Daoy (cell line): ENCODE measurements at regions not wholly inside any gene's neighbourhood (a gene's known extent, or its start where the extent isn't known, plus 50 kb on each side); places are given as distances from the start of the nearest gene placed in this dataset.

ENCODE experiments used
- DNase-seq: peaks from one replicate; pipeline ENCODE4 v3.0.0-alpha.2; 2015; ENCODE audit warnings: low read depth

- DNase-seq = no peak
Observed at GRCh38 chr6:12421596-12421995, 131.4 kb downstream of the EDN1 start.

- DNase-seq = no peak
Observed at GRCh38 chr6:12422848-12423247, 132.7 kb downstream of the EDN1 start.

DNA sequence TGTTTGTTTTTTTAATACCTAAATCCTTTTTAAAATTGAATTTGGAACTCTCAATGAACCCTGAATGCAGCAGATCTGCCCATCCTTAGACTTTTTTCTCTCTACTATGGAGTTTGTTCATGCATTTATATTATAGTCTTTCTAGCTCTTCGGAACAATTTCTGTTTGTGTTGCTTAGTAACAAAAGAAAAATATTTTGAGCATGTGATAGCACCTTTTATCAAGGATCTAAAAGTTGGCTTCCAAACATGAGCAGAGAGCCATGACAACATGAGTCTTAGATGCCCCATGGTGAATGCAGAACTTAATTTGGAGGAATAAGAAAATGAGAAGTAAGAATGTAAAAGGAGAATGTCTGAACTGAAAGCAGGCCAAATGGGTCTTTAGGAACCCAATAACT, 133.7 kb downstream of the EDN1 start:
- no peak for DNase-seq

- DNase-seq = no peak
Observed at GRCh38 chr6:12426121-12426520, 136.0 kb downstream of the EDN1 start.

- DNase-seq = no peak
Observed at GRCh38 chr6:12431023-12431422, 140.9 kb downstream of the EDN1 start.

DNA sequence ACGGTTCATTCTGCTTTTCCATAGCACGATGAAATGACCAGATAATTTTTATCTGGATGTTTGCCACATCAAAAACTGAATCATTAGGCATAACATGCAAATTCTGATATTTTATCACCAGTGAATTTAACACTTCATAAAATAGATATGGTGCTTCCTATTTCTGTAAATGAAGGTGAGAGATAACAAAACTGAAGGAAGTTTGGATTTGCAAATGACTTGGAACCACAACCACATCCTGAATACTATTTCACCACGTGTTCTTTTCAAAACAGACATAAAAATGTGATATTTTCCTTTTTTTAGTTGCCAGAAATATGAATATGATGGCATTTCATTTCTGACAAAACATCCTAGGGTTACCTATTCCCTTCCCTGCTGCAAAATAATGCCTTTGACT, 146.1 kb downstream of the EDN1 start:
- no peak for DNase-seq

GRCh38 chr6:12436683-12437082, 146.5 kb downstream of the EDN1 start:
- DNase-seq = no peak

DNA sequence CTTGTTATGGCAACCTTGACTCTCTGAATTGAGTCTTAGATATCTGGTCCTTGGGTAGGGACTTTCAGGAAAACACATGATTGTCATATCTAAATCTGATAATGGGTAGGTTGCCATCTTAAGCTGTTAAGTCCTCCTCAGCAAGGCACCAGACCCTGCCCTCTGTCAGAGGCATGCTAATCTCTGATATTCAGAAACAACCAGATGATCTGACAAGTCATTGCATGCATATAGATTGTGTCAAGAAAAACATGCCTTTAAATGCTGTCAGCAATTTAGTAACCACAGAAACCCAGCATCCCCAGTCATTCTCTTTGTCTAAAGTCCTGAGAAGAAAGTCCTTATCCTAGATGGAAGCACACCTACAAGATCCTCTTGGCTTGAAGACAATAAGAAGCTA, 149.1 kb downstream of the EDN1 start:
- no peak for DNase-seq

DNA sequence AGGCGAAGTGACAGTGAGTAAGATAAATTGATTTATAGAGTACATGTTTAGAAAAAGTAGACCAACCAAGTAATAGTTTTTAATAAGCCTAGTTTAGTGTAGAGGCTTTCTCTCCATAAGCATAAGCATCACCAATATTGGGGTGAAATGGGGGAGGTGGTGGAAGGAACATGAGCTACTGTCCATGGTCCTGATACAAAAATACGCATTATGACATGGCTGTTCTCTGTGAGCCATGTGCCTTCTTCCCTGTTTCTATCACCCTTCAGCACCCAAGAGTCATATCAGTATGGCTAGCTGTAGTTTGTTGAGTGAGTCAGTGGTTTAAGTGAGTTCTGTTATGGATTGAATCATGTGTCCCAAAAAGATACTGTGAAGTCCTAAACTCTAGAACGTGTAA, 150.8 kb downstream of the EDN1 start:
- DNase-seq = peak; percentile 16

GRCh38 chr6:12442455-12442854, 152.3 kb downstream of the EDN1 start:
- DNase-seq = no peak

DNA sequence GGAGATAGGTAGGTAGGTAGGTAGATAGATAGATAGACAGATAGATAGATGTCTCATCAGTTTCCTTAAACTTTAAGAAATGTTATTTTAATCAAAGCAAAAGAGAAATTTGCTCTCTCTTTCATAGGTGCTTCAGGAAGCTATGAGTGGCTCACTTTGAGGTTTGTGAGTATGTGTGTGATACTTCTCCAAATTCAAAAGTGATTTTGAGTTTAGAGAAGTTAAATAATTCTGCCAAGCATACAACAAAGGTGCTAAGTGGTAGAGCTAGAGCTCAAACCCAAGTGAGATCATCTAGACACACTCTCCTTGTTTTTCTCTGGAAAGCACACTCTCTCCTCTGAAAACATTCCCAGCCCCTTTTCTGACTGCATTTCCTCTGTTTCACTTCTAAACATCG, 156.2 kb downstream of the EDN1 start:
- DNase-seq = no peak

- no peak for DNase-seq
Observed at GRCh38 chr6:12449447-12449846, 159.3 kb downstream of the EDN1 start.

DNA sequence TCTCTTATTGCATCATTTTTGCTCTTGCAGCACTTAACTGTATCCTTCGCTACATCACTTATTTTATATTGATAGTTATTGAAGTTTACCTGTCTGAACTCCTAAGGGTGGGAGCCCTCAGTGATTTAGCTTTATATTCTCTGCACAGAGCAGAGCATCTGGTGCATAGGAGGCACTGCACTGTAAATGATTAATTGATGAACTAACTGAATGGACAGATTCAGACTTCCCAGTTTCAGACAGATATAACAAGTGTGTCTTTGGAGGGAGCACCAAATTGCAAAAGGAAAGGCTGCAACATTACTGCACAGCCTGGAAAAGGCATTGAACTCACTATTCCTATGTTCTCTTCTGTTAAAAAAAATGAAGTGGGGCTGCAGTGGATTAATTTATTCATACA, 160.3 kb downstream of the EDN1 start:
- no peak for DNase-seq

- no peak for DNase-seq
Observed at GRCh38 chr6:12456343-12456742, 166.2 kb downstream of the EDN1 start.

DNA sequence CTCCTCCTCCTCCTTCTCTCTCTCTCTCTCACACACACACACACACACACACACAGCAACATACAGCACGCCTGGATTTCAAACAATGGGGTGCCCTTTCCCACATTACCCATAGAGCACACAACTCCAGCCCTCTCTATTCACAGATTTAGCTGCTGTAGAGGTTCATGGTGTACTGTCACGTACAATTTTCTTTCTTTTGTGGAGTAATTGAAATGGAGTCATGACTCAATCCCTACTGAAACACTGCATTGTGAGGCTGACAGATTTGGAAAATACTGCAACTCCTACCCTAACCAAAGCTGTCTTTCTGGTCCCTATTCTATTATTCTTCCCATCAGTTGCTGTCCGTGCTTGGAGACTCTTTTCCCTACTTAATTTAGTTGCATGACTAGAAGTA, 166.9 kb downstream of the EDN1 start:
- DNase-seq = no peak

DNA sequence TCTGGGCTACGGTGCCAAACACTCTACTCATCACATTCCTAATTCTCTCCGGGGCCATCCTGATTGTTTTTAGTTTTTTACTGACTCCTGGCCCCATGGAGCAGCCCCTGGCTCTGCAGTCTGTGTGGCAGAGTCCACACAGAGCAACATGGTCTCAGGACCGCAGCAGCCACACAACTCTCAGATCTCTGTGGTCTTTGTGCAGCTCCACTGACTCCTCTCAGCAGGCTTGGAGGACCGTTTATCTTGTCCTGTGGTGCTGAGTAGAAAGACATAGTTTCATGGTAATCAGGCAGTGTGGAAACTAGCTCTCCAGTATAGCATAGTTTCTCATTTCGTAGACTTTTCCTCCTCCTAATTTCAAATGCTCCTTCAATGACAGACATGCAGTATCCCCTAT, 168.4 kb downstream of the EDN1 start:
- no peak for DNase-seq

DNA sequence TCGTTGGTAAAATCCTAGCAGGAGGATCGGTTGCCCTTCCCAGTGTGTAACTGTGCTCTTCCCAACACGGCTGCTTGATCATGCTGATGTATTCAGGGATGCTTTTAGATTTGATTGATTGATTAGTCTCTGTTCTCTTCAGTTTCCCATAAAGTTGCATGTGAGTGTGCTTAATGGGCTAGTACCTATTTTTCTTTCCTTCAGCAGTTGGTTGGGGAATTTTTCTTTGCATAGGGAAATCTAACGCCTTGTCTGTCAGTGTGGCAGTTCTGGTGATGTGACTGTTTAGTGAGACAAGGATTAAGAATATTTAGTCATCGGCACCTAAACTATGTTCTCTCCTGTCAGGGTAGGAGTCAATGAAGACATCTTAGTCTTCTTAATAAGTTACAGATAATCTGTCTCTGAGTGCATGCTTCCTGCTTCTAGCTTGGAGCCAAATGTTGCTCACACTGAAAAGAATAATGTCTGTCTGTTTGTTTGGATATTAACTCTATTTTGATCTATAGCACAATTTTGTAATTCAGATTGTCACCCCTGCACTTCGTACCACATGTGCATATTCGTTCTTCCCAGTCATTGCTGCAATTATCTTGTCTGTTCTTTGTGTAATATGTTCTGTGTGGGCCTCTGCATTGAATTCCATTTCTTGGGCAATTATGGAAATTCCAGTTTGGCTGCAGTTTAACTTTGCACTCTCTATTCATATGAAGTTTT, 169.9 kb downstream of the EDN1 start:
- DNase-seq = no peak

- no peak for DNase-seq
Observed at GRCh38 chr6:12467706-12468670, 177.8 kb downstream of the EDN1 start.

DNA sequence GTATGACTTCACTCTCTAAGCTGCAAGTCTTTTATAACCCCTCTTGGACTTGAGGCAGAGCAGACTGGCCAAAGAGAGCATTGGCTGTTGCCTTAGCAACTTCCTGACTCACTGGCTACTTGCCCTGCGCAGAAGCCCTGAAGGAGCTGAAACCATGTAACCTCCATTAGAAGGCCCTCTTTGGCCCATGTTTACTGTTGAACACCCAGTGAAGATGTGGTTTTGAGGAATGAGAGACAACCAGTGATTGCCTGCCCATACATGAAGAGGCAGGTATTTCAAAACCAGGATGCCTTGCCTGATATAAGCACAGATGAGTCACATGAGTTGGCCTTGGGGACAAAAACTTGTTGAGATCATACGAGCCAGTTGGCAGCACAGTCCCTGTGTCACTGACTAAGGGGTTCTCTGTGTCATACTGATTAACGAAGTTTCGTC, 182.5 kb downstream of the EDN1 start:
- DNase-seq = peak; percentile 61

GRCh38 chr6:12473494-12473893, 183.3 kb downstream of the EDN1 start:
- DNase-seq = no peak

DNA sequence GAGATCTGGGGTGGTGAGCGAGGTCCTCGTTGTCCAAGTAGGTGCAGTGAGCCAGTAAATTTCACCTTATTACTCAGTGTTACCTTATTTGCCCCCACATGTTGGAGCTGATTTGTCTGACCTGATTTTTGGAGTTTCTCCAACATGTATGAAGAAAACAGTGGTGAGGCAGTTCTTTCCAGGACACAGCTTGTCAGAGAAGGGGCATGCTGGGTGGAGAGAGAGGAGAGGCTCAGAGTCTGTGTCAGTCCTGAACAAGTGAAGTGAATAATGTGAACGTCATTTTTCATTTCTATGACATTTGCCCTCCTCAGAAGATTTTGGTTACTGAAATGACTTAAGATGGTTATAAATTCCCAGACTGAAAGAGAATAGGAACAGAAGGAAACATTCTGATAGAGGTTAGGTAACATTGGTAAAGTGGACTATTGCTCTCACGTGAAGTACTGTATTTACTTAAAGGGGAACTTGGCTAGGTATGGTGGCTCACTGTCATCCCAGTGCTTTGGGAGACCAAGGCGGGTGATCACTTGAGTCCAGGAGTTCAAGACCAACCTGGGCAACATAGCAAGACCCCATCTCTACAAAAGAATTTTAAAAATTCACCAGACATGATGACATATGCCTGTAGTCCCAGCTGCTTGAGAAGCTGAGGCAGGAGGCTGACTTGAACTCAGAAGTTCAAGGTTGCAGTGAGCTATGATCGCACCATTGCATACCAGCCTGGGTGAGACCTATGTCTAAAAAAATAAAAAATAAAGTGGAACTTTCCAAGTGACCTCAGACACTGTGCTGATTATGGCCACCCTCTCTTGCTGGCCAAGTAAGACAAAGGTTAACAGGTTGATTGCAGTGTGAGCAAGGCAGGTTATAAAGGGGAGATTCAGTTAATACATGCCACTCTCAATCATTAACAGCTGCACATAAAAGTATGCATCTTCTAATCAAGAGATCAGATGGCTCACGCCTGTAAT, 184.3 kb downstream of the EDN1 start:
- no peak for DNase-seq

DNA sequence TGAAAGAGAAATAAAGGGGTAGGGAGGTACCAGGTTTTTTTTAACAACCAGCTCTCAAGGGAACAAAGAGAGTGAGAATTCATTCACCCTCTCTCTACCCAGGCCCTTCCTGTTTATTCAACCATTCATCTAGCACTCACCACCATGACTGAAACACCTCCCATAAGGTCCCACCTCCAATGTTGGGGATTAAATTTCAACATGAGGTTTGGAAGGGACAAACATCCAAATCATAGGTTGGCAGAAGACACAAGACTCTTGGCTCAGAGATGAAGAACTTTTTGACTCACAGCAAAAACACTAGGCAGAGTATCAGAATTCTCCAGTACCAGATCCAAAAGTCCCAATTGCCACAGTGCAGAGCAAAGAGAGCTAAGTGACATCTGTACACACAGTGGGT, 186.3 kb downstream of the EDN1 start:
- DNase-seq = peak; percentile 33
